H1 (cell line): ENCODE measurements at regions not wholly inside any gene's neighbourhood (a gene's known extent, or its start where the extent isn't known, plus 50 kb on each side); places are given as distances from the start of the nearest gene placed in this dataset.

Experiments used
- BACH1 ChIP-seq: IDR thresholded peaks from 2 replicates; pipeline ENCODE4 v1.6.1; 2012; ENCODE audit warnings: low read length, improper control_type of control experiment
- BCL11A ChIP-seq, 2 experiments: IDR thresholded peaks; one replicate each; pipeline ENCODE4 v1.6.1; 2011; ENCODE audit warnings: low read depth in 2 of 2, low read length in 2 of 2, mild to moderate bottlenecking in 2 of 2
- GTF2F1 ChIP-seq: IDR thresholded peaks from 2 replicates; pipeline ENCODE4 v1.6.1; 2012; ENCODE audit warnings: low read depth, low read length, improper control_type of control experiment, borderline replicate concordance
- HDAC6 ChIP-seq: IDR thresholded peaks from one replicate; pipeline ENCODE4 v1.7.1; 2012; ENCODE audit warnings: low read depth, mild to moderate bottlenecking, inconsistent platforms, low read length, moderate library complexity
- JUND ChIP-seq: IDR thresholded peaks from 2 replicates; pipeline ENCODE4 v1.6.1; 2011; ENCODE audit warnings: mild to moderate bottlenecking, improper control_type of control experiment, low read length
- KDM5A ChIP-seq: fragments of 200-600 bp; IDR thresholded peaks from 2 replicates; pipeline ENCODE4 v1.7.1; 2012; ENCODE audit warnings: mild to moderate bottlenecking, low read length, inconsistent platforms, mixed read lengths
- NRF1 ChIP-seq: IDR thresholded peaks from 2 replicates; pipeline ENCODE4 v1.6.1; 2011; ENCODE audit warnings: mild to moderate bottlenecking, low read depth, low read length, improper control_type of control experiment
- PHF8 ChIP-seq: fragments of 200-600 bp; sonication (generic); conservative IDR thresholded peaks from 2 replicates; pipeline ENCODE4 v1.7.1; 2012; ENCODE audit warnings: low read depth, mild to moderate bottlenecking, inconsistent platforms, low read length, moderate library complexity
- POLR2A ChIP-seq, 2 experiments: IDR thresholded peaks; 1 replicate in 1 of 2; 2 replicates in 1 of 2; pipeline ENCODE4 v1.6.1; 2011; ENCODE audit warnings: low read depth in 2 of 2, low read length in 2 of 2, mild to moderate bottlenecking in 2 of 2; ENCODE audit errors: control extremely low read depth in 1 of 2
- POLR2AphosphoS5 ChIP-seq: IDR thresholded peaks from 2 replicates; pipeline ENCODE4 v1.6.1; 2011; ENCODE audit warnings: low read depth, low read length
- POU5F1 ChIP-seq: IDR thresholded peaks from 2 replicates; pipeline ENCODE4 v1.6.1; 2011; ENCODE audit warnings: low read depth, mild to moderate bottlenecking, low read length, moderate library complexity
- RFX5 ChIP-seq: IDR thresholded peaks from 2 replicates; pipeline ENCODE4 v1.6.1; 2011; ENCODE audit warnings: low read depth, low read length, improper control_type of control experiment, borderline replicate concordance
- RXRA ChIP-seq: IDR thresholded peaks from 2 replicates; pipeline ENCODE4 v1.6.1; 2011; ENCODE audit warnings: low read depth, mild to moderate bottlenecking, low read length, moderate library complexity; ENCODE audit not compliant: insufficient read depth
- SIX5 ChIP-seq: IDR thresholded peaks from 2 replicates; pipeline ENCODE4 v1.6.1; 2011; ENCODE audit warnings: mild to moderate bottlenecking, low read depth, low read length
- SRF ChIP-seq: IDR thresholded peaks from 2 replicates; pipeline ENCODE4 v1.6.1; 2011; ENCODE audit warnings: mild to moderate bottlenecking, low read depth, low read length, moderate library complexity
- TAF1 ChIP-seq: IDR thresholded peaks from 2 replicates; pipeline ENCODE4 v1.6.1; 2011; ENCODE audit warnings: mild to moderate bottlenecking, low read depth, low read length
- TAF7 ChIP-seq: optimal IDR thresholded peaks from 2 replicates; pipeline ENCODE3; 2011; ENCODE audit warnings: low read depth, mild to moderate bottlenecking, inconsistent platforms, low read length, moderate library complexity, borderline replicate concordance
- TF ChIP-seq, protein P1 (sequence below): IDR thresholded peaks from 2 replicates; pipeline ENCODE4 v1.6.1; 2012; ENCODE audit warnings: inconsistent platforms

DNA sequence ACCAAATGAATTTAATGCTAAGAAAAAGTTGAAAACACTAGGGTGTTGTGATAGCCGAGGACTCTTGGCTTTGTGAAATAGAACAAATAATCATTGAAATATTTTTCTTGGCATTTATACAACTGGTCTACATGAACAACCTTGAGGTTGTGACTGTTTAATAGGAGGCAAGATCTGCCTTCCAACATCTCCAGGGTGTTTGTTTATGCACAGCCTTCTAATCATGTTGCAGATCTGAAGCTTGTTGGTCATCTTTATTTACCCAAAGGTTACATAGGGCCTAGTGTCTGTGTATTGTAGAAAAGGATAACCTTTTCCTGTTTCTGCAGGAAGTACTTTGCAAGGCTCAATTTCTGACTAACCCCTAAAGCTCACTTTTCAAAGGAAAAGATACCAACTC, 65.2 kb upstream of the RANBP3L start (continued):
- TF ChIP-seq, protein P1, sequence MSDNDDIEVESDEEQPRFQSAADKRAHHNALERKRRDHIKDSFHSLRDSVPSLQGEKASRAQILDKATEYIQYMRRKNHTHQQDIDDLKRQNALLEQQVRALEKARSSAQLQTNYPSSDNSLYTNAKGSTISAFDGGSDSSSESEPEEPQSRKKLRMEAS, result no peak
- TF ChIP-seq JUND (no peak), PHF8 (no peak), POLR2AphosphoS5 (no peak), POU5F1 (no peak), GTF2F1 (no peak), SRF (no peak), BCL11A (IDR thresholded peaks at IDR 0.05; ENCODE audit: low read depth in 2 of 2, low read length in 2 of 2) (no peak), SIX5 (no peak), HDAC6 (no peak), BACH1 (no peak), NRF1 (no peak), RXRA (no peak), POLR2A (IDR thresholded peaks at IDR 0.05; ENCODE audit: control extremely low read depth in 1 of 2, low read depth in 2 of 2, low read length in 2 of 2) (no peak), KDM5A (no peak), RFX5 (no peak), TAF7 (no peak), TAF1 (no peak)
